Thyroid gland (tissue), 4 donors: ENCODE measurements at regions not wholly inside any gene's neighbourhood (a gene's known extent, or its start where the extent isn't known, plus 50 kb on each side); places are given as distances from the start of the nearest gene placed in this dataset.

ENCODE experiments used
- POLR2A ChIP-seq, 2 donors: fragments of 450-650 bp; IDR thresholded peaks; one replicate each; pipeline ENCODE4 v1.6.1; 2017; ENCODE audit warnings: antibody characterized with exemption in 2 of 2, mild to moderate bottlenecking in 2 of 2, moderate library complexity in 1 of 2
- TF ChIP-seq, protein P1 (sequence below), 6 experiments: fragments of 200-600 bp in 3 of 6; fragments of 450-650 bp in 3 of 6; sonication (generic) in 3 of 6; IDR thresholded peaks; one replicate each; pipeline ENCODE4 v1.5.1; 2016 to 2019; ENCODE audit warnings: antibody characterized with exemption in 6 of 6, mild to moderate bottlenecking in 2 of 6, inconsistent platforms in 1 of 6, moderate library complexity in 1 of 6

GRCh38 chr6:103455275-103455674 is 1404.4 kb downstream of the HACE1 start:
- TF ChIP-seq, protein P1, sequence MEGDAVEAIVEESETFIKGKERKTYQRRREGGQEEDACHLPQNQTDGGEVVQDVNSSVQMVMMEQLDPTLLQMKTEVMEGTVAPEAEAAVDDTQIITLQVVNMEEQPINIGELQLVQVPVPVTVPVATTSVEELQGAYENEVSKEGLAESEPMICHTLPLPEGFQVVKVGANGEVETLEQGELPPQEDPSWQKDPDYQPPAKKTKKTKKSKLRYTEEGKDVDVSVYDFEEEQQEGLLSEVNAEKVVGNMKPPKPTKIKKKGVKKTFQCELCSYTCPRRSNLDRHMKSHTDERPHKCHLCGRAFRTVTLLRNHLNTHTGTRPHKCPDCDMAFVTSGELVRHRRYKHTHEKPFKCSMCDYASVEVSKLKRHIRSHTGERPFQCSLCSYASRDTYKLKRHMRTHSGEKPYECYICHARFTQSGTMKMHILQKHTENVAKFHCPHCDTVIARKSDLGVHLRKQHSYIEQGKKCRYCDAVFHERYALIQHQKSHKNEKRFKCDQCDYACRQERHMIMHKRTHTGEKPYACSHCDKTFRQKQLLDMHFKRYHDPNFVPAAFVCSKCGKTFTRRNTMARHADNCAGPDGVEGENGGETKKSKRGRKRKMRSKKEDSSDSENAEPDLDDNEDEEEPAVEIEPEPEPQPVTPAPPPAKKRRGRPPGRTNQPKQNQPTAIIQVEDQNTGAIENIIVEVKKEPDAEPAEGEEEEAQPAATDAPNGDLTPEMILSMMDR (IDR thresholded peaks at IDR 0.05), result no peak
- TF ChIP-seq POLR2A (IDR thresholded peaks at IDR 0.05), result no peak
